GM18511 (cell line): ENCODE measurements at regions not wholly inside any gene's neighbourhood (a gene's known extent, or its start where the extent isn't known, plus 50 kb on each side); places are given as distances from the start of the nearest gene placed in this dataset.
"Not testable (repeated sequence)": the region's sequence is repeated elsewhere in the genome, so short reads cannot be mapped to it uniquely, and the experiment has no call there.

Experiments
- ATAC-seq: cut with Tn5 transposase; IDR thresholded peaks from one replicate; pipeline ENCODE4 v1.9.1; 2021; ENCODE audit warnings: mild to moderate bottlenecking, moderate library complexity; ENCODE audit not compliant: unreplicated experiment

GRCh38 chr6:113356139-113356538 is 501.0 kb upstream of the MARCKS start:
- ATAC-seq, result no peak

GRCh38 chr6:113357041-113357440 is 500.1 kb upstream of the MARCKS start:
- ATAC-seq, result no peak

- no peak for ATAC-seq
Measured at GRCh38 chr6:113358063-113358583, 499.0 kb upstream of the MARCKS start.

GRCh38 chr6:113359155-113360140 is 497.7 kb upstream of the MARCKS start:
- ATAC-seq, result no peak

GRCh38 chr6:113361014-113361645 is 496.0 kb upstream of the MARCKS start:
- ATAC-seq, result peak; percentile 59

- ATAC-seq, result no peak
Measured at GRCh38 chr6:113362301-113363047, 494.7 kb upstream of the MARCKS start.

GRCh38 chr6:113363048-113363798 is 493.9 kb upstream of the MARCKS start:
- ATAC-seq, result no peak

GRCh38 chr6:113363866-113364265 is 493.3 kb upstream of the MARCKS start:
- ATAC-seq, result no peak

- ATAC-seq, result no peak
Measured at GRCh38 chr6:113364766-113365165, 492.4 kb upstream of the MARCKS start.

GRCh38 chr6:113365191-113365590 is 492.0 kb upstream of the MARCKS start:
- no peak for ATAC-seq

GRCh38 chr6:113366505-113366904 is 490.6 kb upstream of the MARCKS start:
- no peak for ATAC-seq

- no peak for ATAC-seq
Measured at GRCh38 chr6:113370508-113371502, 486.3 kb upstream of the MARCKS start.

GRCh38 chr6:113375466-113375865 is 481.7 kb upstream of the MARCKS start:
- ATAC-seq, result not testable (repeated sequence)

- ATAC-seq, result no peak
Measured at GRCh38 chr6:113375950-113376846, 480.9 kb upstream of the MARCKS start.

GRCh38 chr6:113376847-113377165 is 480.3 kb upstream of the MARCKS start:
- ATAC-seq, result no peak

GRCh38 chr6:113377362-113377942 is 479.7 kb upstream of the MARCKS start:
- ATAC-seq, result peak; percentile 72

GRCh38 chr6:113380591-113380990 is 476.6 kb upstream of the MARCKS start:
- no peak for ATAC-seq

GRCh38 chr6:113381232-113381631 is 475.9 kb upstream of the MARCKS start:
- ATAC-seq, result no peak
